ENCODE measurements at regions not wholly inside any gene's neighbourhood (a gene's known extent, or its start where the extent isn't known, plus 50 kb on each side); places are given as distances from the start of the nearest gene placed in this dataset.

GRCh38 chr4:130812117-130812765 lies 1716.3 kb downstream of the C4orf33 start:
- TF ChIP-seq FOXM1 (IDR thresholded peaks at IDR 0.05; ENCODE audit: borderline replicate concordance), result no peak
- TF ChIP-seq, protein P1, sequence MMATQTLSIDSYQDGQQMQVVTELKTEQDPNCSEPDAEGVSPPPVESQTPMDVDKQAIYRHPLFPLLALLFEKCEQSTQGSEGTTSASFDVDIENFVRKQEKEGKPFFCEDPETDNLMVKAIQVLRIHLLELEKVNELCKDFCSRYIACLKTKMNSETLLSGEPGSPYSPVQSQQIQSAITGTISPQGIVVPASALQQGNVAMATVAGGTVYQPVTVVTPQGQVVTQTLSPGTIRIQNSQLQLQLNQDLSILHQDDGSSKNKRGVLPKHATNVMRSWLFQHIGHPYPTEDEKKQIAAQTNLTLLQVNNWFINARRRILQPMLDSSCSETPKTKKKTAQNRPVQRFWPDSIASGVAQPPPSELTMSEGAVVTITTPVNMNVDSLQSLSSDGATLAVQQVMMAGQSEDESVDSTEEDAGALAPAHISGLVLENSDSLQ (IDR thresholded peaks at IDR 0.05), result peak; percentile 61
- ChIA-PET POLR2A (no interaction called here), CTCF (no interaction called here)
- no peak for DNase-seq (ENCODE audit: extremely low spot score)

DNA sequence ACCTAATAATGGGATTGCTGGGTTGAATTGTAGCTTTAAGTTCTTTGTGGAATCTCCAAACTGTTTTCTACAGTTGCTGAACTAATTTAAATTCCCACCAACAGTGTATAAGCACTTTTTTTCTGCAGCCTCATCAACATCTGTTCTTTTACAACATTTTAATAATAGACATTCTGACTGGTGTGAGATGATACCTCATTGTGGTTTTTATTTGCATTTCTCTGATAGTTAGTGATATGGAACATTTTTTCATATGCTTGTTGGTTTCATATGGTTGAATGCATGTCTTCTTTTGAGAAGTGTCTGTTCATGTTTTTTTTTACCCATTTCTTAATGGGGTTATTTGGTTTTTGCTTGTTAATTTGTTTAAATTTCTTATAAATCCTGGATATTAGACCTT lies 1718.9 kb downstream of the C4orf33 start:
- no peak for TF ChIP-seq BHLHE40 (IDR thresholded peaks at IDR 0.05; ENCODE audit: borderline replicate concordance)
- no peak for TF ChIP-seq TARDBP (IDR thresholded peaks at IDR 0.05)
- TF ChIP-seq, protein P1 (IDR thresholded peaks at IDR 0.05), result no peak
- TF ChIP-seq ARNT (IDR thresholded peaks at IDR 0.05), result no peak
- no peak for TF ChIP-seq LEF1 (IDR thresholded peaks at IDR 0.05; ENCODE audit: borderline replicate concordance)
- no peak for TF ChIP-seq L3MBTL2 (conservative IDR thresholded peaks at IDR 0.05)
- TF ChIP-seq NFRKB (IDR thresholded peaks at IDR 0.05), result no peak
- no peak for TF ChIP-seq HDGF (IDR thresholded peaks at IDR 0.05; ENCODE audit: borderline replicate concordance)
- no peak for TF ChIP-seq ZNF384 (IDR thresholded peaks at IDR 0.05)
- no peak for TF ChIP-seq CTBP1 (IDR thresholded peaks at IDR 0.05; ENCODE audit: borderline replicate concordance)
- no peak for TF ChIP-seq FOXK2 (IDR thresholded peaks at IDR 0.05)
- no peak for TF ChIP-seq SP1 (IDR thresholded peaks at IDR 0.05)
- no peak for TF ChIP-seq SUZ12 (IDR thresholded peaks at IDR 0.05)
- TF ChIP-seq FOXM1 (IDR thresholded peaks at IDR 0.05; ENCODE audit: borderline replicate concordance), result no peak
- no peak for TF ChIP-seq ELF4 (IDR thresholded peaks at IDR 0.05)
- no peak for TF ChIP-seq FOXA1 (IDR thresholded peaks at IDR 0.05)
- POLR2A ChIA-PET, result no interaction called here
- no peak for DNase-seq (ENCODE audit: extremely low spot score)
- CTCF ChIA-PET, result no interaction called here

GRCh38 chr4:130820448-130820847 lies 1724.5 kb downstream of the C4orf33 start:
- DNase-seq (ENCODE audit: extremely low spot score), result no peak
- no peak for TF ChIP-seq LEF1 (IDR thresholded peaks at IDR 0.05; ENCODE audit: borderline replicate concordance)
- CTCF ChIA-PET, result no interaction called here
- POLR2A ChIA-PET, result no interaction called here

- no peak for DNase-seq (ENCODE audit: extremely low spot score)
- ChIA-PET CTCF (no interaction called here), POLR2A (no interaction called here)
- TF ChIP-seq ARNT (IDR thresholded peaks at IDR 0.05) (no peak), NFRKB (IDR thresholded peaks at IDR 0.05) (no peak), ELF4 (IDR thresholded peaks at IDR 0.05) (no peak), L3MBTL2 (conservative IDR thresholded peaks at IDR 0.05) (no peak), TARDBP (IDR thresholded peaks at IDR 0.05) (no peak), FOXK2 (IDR thresholded peaks at IDR 0.05) (no peak), HDGF (IDR thresholded peaks at IDR 0.05; ENCODE audit: borderline replicate concordance) (no peak), FOXA1 (IDR thresholded peaks at IDR 0.05) (no peak), FOXM1 (IDR thresholded peaks at IDR 0.05; ENCODE audit: borderline replicate concordance) (no peak), BHLHE40 (IDR thresholded peaks at IDR 0.05; ENCODE audit: borderline replicate concordance) (no peak)
Observed at GRCh38 chr4:130825284-130825683, 1729.3 kb downstream of the C4orf33 start.

DNA sequence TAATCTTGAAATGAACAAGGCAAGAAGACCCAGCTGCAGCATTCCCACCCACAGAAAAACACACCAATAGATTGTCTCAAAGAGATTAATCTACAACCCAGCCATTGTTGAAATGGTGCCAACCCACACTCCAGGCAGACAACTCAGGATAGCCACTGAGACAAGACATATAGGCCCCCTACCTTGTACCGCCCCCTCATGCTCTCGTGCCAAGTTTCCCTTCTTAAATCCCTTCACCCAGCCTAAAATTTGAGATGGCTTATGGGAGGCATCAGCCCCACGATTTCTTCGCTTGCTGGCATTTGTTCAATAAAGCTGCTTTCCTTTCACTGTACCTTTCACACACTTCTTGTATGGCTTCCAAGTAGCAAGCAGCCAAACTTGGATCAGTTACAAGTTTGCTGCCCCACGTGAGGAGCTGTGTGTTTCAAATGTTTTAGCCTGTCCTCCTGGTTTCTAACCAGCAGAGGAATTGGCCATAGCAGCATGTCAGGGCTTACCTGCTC lies 1754.1 kb downstream of the C4orf33 start:
- POLR2A ChIA-PET, result no interaction called here
- no peak for TF ChIP-seq ZNF384 (IDR thresholded peaks at IDR 0.05)
- no peak for TF ChIP-seq HDGF (IDR thresholded peaks at IDR 0.05; ENCODE audit: borderline replicate concordance)
- no peak for TF ChIP-seq SP1 (IDR thresholded peaks at IDR 0.05)
- TF ChIP-seq SUZ12 (IDR thresholded peaks at IDR 0.05), result no peak
- no peak for TF ChIP-seq NFRKB (IDR thresholded peaks at IDR 0.05)
- TF ChIP-seq LEF1 (IDR thresholded peaks at IDR 0.05; ENCODE audit: borderline replicate concordance), result no peak
- TF ChIP-seq ARNT (IDR thresholded peaks at IDR 0.05), result no peak
- TF ChIP-seq, protein P1 (IDR thresholded peaks at IDR 0.05), result no peak
- TF ChIP-seq ELF4 (IDR thresholded peaks at IDR 0.05), result no peak
- no peak for TF ChIP-seq FOXM1 (IDR thresholded peaks at IDR 0.05; ENCODE audit: borderline replicate concordance)
- no peak for TF ChIP-seq BHLHE40 (IDR thresholded peaks at IDR 0.05; ENCODE audit: borderline replicate concordance)
- TF ChIP-seq TARDBP (IDR thresholded peaks at IDR 0.05), result no peak
- TF ChIP-seq FOXA1 (IDR thresholded peaks at IDR 0.05), result no peak
- TF ChIP-seq CTBP1 (IDR thresholded peaks at IDR 0.05; ENCODE audit: borderline replicate concordance), result no peak
- CTCF ChIA-PET, result interaction anchor here (0.6 kb wide), 1 partner anchor 12 kb away, joined by 3 read pairs; no protein-coding TSS in a partner anchor
- no peak for DNase-seq (ENCODE audit: extremely low spot score)

DNA sequence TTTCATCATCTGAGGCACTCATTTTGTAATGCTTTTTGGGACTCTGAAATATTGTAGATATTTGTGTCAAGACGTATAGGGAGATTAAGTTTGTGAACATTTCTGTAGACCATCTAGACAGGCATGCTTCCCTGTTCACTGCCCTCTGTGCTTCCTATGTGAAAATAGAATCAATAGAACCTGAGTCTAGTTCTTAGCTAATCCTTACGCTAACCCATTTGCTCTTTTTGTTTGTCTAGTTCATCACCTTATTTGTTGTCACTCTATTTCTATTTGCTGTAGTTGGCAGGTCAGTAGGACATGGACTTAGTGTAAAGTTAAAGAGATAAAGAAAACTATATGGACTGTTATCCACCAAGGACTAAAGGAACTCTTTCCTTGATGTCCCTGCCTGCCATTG lies 1755.2 kb downstream of the C4orf33 start:
- CTCF ChIA-PET, result interaction anchor here (0.7 kb wide), 1 partner anchor 677 kb away, joined by 3 read pairs; no protein-coding TSS in a partner anchor
- DNase-seq (ENCODE audit: extremely low spot score), result no peak
- POLR2A ChIA-PET, result no interaction called here
- no peak for TF ChIP-seq L3MBTL2 (conservative IDR thresholded peaks at IDR 0.05)

DNA sequence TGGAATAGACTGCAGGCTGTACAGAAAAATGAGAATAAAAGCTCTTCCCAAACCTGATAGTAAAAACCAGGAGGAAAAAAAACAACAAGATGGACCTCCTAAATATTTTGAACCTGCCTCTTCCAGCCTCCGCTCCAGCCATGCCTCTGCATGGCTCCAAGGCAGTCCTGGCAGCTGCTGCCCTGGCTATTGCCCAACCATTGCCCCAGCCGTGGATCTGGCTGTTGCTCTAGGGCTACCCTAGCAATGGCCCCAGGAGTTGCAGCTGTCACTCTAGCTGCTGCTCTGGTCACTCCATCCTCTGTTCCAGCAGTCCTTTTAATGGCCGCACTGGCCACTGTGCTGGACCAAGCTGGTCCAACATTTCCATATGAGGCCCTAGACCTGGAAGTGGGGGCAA lies 1756.0 kb downstream of the C4orf33 start:
- ChIA-PET CTCF (no interaction called here), POLR2A (no interaction called here)
- TF ChIP-seq ELF4 (IDR thresholded peaks at IDR 0.05) (no peak), ZNF384 (IDR thresholded peaks at IDR 0.05) (no peak), CTBP1 (IDR thresholded peaks at IDR 0.05; ENCODE audit: borderline replicate concordance) (no peak), FOXM1 (IDR thresholded peaks at IDR 0.05; ENCODE audit: borderline replicate concordance) (no peak), FOXA1 (IDR thresholded peaks at IDR 0.05) (no peak), HDGF (IDR thresholded peaks at IDR 0.05; ENCODE audit: borderline replicate concordance) (no peak), SP1 (IDR thresholded peaks at IDR 0.05) (no peak), FOXK2 (IDR thresholded peaks at IDR 0.05) (no peak), NFRKB (IDR thresholded peaks at IDR 0.05) (no peak), BHLHE40 (IDR thresholded peaks at IDR 0.05; ENCODE audit: borderline replicate concordance) (no peak), SUZ12 (IDR thresholded peaks at IDR 0.05) (no peak), L3MBTL2 (conservative IDR thresholded peaks at IDR 0.05) (no peak), LEF1 (IDR thresholded peaks at IDR 0.05; ENCODE audit: borderline replicate concordance) (no peak), TARDBP (IDR thresholded peaks at IDR 0.05) (no peak), ARNT (IDR thresholded peaks at IDR 0.05) (no peak)
- TF ChIP-seq, protein P1 (IDR thresholded peaks at IDR 0.05), result no peak
- DNase-seq (ENCODE audit: extremely low spot score), result no peak

Data from HEK293T (cell line).